NCI-H1930 (cell line): ENCODE measurements at regions not wholly inside any gene's neighbourhood (a gene's known extent, or its start where the extent isn't known, plus 50 kb on each side); places are given as distances from the start of the nearest gene placed in this dataset.

ENCODE experiments used
- DNase-seq, 2 experiments: peaks; one replicate each; lab custom pipeline; 2025; lab: John Stamatoyannopoulos, UW

GRCh38 chr2:18503376-18504228 is 56.9 kb downstream of the RDH14 start:
- no peak for DNase-seq

DNA sequence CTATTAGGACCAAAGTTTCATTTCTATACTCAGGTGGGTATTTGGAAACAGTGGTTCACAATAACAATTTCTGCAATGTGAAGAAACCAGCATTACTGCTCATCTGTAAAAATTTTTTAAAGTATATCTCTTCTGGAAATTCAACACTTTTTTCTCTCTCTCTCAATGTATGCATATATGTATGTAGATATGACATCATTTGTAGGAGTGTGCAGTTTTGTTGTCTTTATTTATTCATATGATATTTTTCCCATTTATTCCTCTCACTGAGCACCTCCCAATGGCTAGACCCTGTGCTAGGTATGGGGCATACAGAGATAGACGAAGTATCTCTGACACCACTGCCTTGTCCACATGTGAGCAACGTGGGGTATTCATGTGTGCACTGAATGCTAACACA is 58.3 kb downstream of the RDH14 start:
- DNase-seq: no peak

GRCh38 chr2:18501729-18502128 is 58.7 kb downstream of the RDH14 start:
- no peak for DNase-seq

DNA sequence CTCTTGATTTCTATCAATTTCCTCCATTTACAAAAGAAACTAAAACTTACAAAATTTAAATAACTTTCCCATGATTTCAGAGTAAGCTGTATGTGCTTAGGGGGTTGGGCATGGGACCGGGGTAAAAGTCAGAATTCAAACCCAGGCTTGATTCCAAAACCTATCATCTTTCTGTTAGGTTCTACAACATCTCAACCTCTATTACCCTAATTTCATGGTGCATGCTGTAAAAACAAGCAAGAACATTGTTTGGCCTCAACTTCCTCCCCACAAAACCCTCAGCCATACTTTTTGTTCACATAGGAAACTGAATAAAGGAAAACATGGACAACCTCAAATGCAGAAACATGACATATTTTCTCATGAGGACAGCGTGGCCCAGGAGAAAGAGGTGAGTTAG is 59.3 kb downstream of the RDH14 start:
- DNase-seq: no peak

DNA sequence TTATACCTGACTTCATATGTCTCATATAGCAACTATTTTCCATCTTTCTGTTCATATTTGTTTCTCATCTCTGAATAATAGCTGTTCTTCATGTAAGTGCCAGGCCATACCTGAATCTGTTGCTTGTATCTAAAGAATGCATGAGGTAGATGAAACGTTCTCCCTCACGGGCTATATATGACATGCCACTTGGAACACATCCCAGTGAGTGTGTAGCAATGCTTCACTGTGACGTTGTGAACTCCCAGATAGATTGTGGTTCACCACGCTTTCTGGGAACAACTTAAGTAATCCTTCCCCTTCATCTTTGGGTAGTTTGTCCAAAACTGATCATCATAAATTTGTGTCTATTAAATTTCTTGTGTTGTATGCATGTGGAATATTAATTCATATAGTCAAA is 60.1 kb downstream of the RDH14 start:
- DNase-seq: no peak

DNA sequence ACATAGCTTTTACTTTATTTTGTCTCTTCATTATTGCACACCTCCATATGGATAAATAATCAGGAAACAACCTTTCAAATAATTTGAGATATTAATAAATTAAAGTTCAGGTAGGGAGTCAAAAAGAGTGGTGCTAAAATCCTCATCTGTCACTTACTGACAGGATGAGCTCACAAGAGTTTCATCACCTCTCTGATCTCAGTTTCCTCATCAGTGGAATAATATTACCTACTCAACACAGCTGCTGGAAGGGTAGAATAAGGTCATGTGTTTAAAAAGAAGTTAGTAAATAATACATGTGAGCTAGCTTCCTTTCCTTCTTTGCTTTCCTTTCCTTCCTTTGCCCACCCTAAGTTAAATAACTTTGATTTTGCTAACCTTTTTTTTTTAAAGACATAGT is 61.9 kb downstream of the RDH14 start:
- no peak for DNase-seq

DNA sequence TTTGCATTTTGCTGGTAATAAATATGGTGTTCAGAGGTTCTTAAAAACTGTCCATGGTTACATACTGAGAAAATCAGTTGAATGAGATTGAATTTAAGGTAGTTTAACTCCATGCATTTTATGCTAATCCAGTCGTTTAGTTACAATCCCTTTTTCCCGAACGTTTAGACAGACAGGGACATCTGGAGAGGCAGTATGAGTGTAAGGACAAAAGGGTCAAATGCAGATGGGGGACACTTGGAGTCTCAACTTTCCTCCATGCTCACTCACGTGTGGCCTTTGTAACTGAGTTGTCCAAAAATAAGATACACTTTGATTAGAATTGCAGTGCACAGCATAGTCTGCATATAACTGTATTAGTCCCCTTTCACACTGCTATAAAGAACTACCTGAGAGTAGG is 63.9 kb downstream of the RDH14 start:
- DNase-seq: no peak

DNA sequence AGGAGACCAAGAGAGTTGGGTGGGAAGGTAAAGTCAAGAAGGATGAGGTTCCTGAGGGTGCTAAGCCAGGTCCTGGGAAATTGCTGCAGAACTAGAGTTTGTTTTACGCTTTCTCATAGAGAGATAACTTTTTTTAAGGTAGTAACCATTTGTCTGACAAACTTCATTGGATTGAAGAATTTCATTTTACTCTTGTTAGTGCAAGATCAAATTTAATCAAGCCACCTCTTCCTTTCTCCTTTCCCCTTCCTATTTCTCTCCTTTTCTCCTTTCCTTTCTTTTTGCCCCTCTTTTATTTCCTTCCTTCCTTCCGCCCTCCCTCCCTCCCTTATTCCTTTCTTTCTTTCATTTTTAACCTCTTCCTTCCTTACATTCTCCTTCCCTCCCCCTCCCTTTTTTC is 65.4 kb downstream of the RDH14 start:
- no peak for DNase-seq

- no peak for DNase-seq
Observed at GRCh38 chr2:18492721-18493120, 67.7 kb downstream of the RDH14 start.

DNA sequence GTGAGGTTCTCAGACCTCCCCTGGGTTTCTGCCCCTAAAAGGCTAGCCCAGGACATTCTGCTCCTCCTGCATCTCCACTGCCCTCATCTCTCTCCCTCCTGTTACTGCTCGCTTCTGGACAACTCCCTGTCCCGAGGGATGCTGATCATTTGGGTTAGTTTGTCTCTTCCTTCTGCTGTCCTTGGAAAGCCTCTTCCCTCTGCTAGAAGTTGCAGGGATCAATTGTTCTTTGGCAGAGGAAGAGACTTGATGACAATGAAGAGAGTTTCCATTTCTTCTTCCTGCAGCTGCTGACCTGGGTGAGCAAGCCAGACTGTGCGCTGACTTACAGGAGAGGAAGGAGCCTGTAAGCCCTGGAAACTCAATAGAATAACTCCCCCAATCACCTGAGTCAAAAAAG is 68.9 kb downstream of the RDH14 start:
- no peak for DNase-seq

DNA sequence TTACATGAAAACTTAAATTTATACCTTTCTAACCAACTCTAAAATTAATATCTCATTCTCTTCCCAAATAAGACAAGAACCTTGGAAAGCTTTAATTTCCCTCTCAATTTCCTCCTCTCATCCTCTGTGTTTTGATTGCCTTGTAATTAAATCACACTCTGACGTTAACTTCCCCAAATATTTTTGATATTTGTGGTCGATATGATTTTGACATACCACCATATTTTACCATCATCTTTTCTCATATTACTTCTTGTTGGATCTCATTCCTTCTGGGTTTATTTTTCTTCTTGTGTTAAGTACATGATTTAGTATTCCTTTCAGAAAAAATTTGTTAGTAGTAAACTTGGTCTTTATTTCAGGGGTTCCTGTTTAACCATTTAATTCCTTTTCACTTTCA is 69.6 kb downstream of the RDH14 start:
- no peak for DNase-seq

DNA sequence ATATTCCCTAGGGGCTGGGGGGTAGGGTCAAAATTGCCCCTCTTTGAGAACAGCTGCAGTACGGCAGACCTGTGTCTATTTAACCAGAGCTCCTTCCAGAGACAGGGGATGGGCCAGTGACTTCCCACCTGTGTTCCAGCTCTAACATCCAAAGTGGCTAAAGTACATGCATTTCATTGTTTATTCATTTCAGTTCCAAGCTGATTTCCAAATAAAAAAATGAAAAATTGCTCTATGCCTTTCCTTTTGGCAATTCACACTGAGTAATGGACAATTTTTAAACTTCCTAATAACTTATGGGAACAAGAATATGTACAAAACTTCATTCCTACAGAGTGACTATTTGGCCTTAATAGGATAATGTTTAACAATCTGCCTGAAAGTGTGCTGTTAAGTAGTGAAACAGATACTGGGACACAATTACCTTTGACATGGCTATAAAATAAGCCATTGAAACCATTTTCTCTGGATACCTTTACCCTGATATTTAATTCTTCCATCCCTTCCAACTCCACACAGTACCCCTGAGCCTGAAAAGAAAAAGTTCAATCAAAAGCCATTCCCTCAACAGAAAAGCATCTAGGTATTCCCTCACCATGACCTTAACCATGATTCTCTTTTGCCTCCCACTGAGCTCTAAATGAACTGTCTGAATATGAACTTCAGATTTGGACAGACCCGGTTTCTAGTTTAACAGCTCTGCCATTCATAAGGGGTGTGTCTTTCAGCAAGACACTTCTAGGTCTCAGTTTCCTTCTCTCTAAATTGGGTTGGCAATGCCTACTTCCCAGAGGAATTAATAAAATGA is 73.1 kb downstream of the RDH14 start:
- DNase-seq: no peak

DNA sequence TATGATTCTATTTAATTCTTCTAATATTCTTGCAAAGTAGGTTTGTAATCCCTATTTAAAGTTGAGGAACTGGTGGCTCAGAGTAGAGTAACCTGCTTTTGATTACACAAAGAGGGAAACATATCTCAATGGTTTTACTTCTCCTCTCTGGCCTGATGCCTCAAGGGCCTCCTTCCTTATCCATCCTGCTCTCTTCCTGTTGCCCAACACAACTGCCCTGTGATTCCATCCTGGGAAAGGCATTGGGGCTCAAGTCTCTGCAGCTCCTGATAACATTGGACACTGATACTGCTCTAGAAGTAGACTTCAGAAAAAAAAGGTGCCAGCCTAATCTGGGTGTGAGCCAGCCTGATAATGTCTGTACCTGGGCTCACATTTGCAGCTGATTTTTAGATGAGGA is 75.8 kb downstream of the RDH14 start:
- DNase-seq: no peak

- no peak for DNase-seq
Observed at GRCh38 chr2:18483896-18484295, 76.6 kb downstream of the RDH14 start.

GRCh38 chr2:18482666-18483065 is 77.8 kb downstream of the RDH14 start:
- DNase-seq: no peak

GRCh38 chr2:18479947-18480369 is 80.5 kb downstream of the RDH14 start:
- DNase-seq: no peak

GRCh38 chr2:18477293-18477692 is 83.2 kb downstream of the RDH14 start:
- DNase-seq: no peak

- no peak for DNase-seq
Observed at GRCh38 chr2:18476484-18476883, 84.0 kb downstream of the RDH14 start.

GRCh38 chr2:18475884-18476283 is 84.6 kb downstream of the RDH14 start:
- no peak for DNase-seq

DNA sequence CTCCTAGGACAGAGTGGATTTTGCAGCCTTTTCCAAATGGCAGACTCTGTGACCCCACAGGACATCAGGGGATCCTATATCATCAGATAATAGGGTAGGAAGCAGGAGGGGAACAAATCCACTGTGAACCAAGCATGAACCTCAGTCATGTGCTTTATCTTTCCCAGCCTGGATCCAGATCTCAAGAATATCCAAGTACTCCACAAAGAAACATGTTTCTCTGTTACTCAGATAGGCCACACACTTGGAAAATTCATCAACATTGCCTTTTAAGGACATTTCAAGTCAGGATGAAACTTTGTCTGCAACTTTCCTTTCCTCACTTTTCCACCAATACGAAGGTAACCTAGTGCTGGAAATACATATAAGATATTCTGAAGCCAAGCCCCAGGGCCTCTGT is 85.8 kb downstream of the RDH14 start:
- no peak for DNase-seq

DNA sequence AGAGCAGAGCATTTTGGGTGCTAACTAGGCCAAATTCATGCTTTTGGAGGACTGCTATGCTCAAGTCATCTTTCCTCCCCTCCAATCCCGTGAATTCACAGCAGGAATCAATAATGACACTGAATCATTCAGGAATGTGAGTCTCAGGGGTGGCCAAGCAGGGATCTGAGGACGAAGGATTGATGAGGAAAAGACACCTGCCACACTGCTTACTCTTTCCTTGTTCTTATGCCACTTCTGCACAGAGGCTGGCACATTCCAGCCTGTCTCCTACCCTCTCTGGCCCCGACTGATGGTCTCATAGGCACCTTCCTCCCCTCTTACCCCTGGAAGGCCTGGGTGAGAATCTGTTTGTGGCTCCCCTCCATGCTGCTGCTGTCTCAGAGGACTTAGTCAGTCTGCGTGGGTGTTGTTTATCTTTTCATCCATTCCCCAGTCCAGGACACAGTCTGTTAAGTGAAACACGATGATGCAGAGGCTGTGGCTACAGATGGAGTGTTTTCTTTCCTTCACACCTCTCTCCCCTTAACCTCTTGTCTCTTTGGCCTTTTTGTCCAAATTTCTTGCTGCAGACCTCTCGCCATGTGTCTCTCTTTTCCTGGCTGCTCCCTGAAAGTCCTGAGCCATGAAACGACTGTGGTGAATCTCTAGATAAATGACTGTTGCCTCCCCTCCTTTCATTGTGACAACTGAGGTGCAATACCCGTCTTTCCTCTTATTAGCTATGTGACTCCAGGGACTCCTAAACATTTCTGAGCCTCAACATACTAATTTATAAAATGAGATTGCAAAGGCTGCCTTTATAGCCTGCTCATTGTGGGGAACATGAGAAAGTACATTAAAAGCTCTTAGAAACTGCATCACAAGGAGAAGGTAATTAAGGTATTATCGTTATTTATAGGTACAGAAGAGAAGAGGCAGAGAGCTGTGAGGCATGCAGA is 86.9 kb downstream of the RDH14 start:
- DNase-seq: no peak

DNA sequence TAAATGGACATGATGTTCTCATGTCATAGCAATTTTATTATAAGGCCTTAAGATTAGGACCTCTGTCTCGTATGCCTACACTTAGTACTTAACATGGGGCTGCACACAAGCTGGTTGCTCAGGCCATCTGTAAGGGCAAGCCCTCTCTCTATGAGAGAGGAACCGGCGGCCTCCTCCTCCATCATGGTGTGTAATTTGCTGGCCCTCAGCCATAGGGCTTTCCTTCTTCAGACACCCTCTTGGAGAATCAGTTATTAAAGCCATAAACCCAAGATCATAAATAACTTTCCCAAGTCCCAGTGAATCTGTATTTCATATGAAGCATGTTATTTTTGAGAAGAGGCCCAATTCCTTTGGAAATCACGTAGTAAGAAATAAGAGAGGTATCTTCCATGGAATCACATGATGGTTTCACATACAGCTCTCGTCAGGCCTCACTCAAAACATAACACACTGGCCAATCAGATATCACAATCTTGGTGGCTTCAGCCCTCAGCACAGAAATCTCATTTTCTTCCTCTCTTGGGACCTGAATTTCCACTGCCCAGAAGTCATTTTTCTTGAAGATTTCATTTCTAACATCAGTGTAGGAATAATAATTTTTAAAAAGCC is 92.6 kb downstream of the RDH14 start:
- DNase-seq: no peak
